Progenitor cell of endocrine pancreas (in vitro differentiated cells): ENCODE measurements at regions not wholly inside any gene's neighbourhood (a gene's known extent, or its start where the extent isn't known, plus 50 kb on each side); places are given as distances from the start of the nearest gene placed in this dataset.

ENCODE experiments used
- DNase-seq: peaks from one replicate; pipeline ENCODE4 v3.0.0; 2021; ENCODE audit warnings: low spot score; ENCODE audit not compliant: unreplicated experiment
- H3K27ac Mint-ChIP-seq: 2 replicates; pipeline ENCODE4 v1.8.0; 2021; ENCODE audit warnings: mild to moderate bottlenecking, moderate library complexity, mixed read lengths
- H3K27me3 Mint-ChIP-seq: 2 replicates; pipeline ENCODE4 v1.8.0; 2021; ENCODE audit warnings: mixed read lengths
- H3K36me3 Mint-ChIP-seq: 2 replicates; pipeline ENCODE4 v1.8.0; 2022; ENCODE audit warnings: mixed read lengths; ENCODE audit not compliant: insufficient read depth
- H3K4me1 Mint-ChIP-seq: 2 replicates; pipeline ENCODE4 v1.8.0; 2021; ENCODE audit warnings: low read depth, mixed read lengths
- H3K4me3 Mint-ChIP-seq: 2 replicates; pipeline ENCODE4 v1.8.0; 2021; ENCODE audit warnings: low read depth, mild to moderate bottlenecking, moderate library complexity, mixed read lengths
- H3K9me3 Mint-ChIP-seq: 2 replicates; pipeline ENCODE4 v1.8.0; 2021; ENCODE audit warnings: low read depth, mixed read lengths
- CTCF ChIP-seq: fragments of 200-600 bp; sonication (generic); IDR thresholded peaks from one replicate; pipeline ENCODE4 v1.5.0; 2021; ENCODE audit warnings: antibody characterized with exemption, mild to moderate bottlenecking; ENCODE audit not compliant: unreplicated experiment

- H3K27me3 Mint-ChIP-seq, result no peaks in the 10 kb centered on the region
Observed at GRCh38 chr4:24104158-24104565, 214.3 kb upstream of the PPARGC1A start.

DNA sequence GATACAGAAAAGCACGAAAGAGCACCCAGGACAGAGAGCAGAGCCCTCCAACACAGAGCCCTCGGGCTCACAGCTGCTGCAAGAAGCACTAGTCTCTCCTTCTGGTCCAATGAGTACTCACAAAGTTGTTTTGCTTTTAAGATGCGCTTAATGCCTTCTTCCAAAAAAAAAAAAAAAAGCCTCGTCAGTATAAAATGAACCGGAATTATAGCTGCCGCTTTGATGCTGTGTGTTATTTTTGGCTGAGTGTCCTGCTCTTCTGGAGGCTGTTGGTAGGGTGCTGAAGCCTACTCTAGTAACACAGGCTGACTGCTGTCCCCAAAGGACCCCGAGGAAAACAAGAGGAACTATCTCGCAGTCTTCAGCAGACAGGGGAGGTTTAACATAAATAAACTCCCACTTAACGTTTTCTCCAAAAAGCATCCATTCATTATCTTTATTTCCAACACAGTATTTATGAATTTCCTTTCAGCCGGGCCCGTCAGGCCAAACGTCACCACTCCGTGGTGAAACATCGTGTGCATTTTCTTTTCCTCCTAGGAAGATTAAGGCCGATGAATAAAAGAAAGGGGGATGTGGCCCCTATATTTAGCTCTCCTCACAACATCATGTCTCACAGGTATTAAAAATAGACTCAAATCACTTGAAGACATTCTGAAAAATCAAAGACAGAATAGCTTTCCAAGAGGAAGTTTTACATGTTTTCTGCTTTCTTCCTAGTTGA is 213.7 kb upstream of the PPARGC1A start:
- Mint-ChIP-seq H3K4me1 (peaks cover 2% of the 10 kb centered on the region), H3K27ac (no peak overlapping the region), H3K27me3 (no peaks in the 10 kb centered on the region), H3K4me3 (no peak overlapping the region), H3K36me3 (no peaks in the 10 kb centered on the region), H3K9me3 (no peaks in the 10 kb centered on the region)
- TF ChIP-seq CTCF, result no peak
- DNase-seq, result no peak

More at GRCh38 chr4:24104158-24104565, 214.3 kb upstream of the PPARGC1A start:
- DNase-seq, result no peak
- no peaks in the 10 kb centered on the region for H3K36me3 Mint-ChIP-seq
- H3K9me3 Mint-ChIP-seq, result no peaks in the 10 kb centered on the region
- H3K27ac Mint-ChIP-seq, result no peak overlapping the region
- no peak for TF ChIP-seq CTCF
- H3K4me1 Mint-ChIP-seq, result peaks cover 2% of the 10 kb centered on the region
- no peak overlapping the region for H3K4me3 Mint-ChIP-seq

GRCh38 chr4:24102621-24103020 is 212.8 kb upstream of the PPARGC1A start:
- H3K27ac Mint-ChIP-seq, result no peak overlapping the region

GRCh38 chr4:24096603-24097002 is 206.8 kb upstream of the PPARGC1A start:
- no peak overlapping the region for H3K4me3 Mint-ChIP-seq
- peaks cover 2% of the 10 kb centered on the region for H3K4me1 Mint-ChIP-seq
- no peaks in the 10 kb centered on the region for H3K27me3 Mint-ChIP-seq
- TF ChIP-seq CTCF, result no peak
- H3K36me3 Mint-ChIP-seq, result no peaks in the 10 kb centered on the region
- H3K9me3 Mint-ChIP-seq, result no peaks in the 10 kb centered on the region
- H3K27ac Mint-ChIP-seq, result no peak overlapping the region
- DNase-seq, result no peak

More at GRCh38 chr4:24102621-24103020, 212.8 kb upstream of the PPARGC1A start:
- Mint-ChIP-seq H3K4me3 (no peak overlapping the region), H3K36me3 (no peaks in the 10 kb centered on the region), H3K9me3 (no peaks in the 10 kb centered on the region), H3K27me3 (no peaks in the 10 kb centered on the region), H3K4me1 (peaks cover 2% of the 10 kb centered on the region)
- no peak for TF ChIP-seq CTCF
- DNase-seq, result no peak

DNA sequence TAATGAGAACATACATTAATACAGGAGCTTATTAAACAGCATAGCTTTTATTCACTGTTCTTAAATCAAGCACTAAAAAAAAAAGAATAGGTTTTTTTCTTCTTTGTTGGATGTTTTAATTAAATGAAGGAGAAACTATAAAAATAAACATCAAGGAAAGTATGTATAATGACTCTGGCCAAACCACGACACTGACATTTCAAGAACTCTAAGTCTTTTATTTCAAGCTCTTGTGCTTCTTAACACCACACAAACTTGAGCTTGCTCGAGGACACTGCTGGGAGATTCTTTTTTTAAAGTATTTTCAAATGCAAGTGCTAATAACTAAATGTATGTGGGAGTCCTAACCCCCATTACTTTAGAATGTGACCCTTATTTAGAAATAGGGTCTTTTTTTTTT is 204.9 kb upstream of the PPARGC1A start:
- no peak overlapping the region for H3K4me3 Mint-ChIP-seq
- H3K27ac Mint-ChIP-seq, result no peak overlapping the region
- DNase-seq, result no peak
- H3K9me3 Mint-ChIP-seq, result no peaks in the 10 kb centered on the region
- H3K36me3 Mint-ChIP-seq, result no peaks in the 10 kb centered on the region
- no peaks in the 10 kb centered on the region for H3K4me1 Mint-ChIP-seq
- no peak for TF ChIP-seq CTCF
- no peaks in the 10 kb centered on the region for H3K27me3 Mint-ChIP-seq
